ENCODE measurements at regions not wholly inside any gene's neighbourhood (a gene's known extent, or its start where the extent isn't known, plus 50 kb on each side); places are given as distances from the start of the nearest gene placed in this dataset.

DNA sequence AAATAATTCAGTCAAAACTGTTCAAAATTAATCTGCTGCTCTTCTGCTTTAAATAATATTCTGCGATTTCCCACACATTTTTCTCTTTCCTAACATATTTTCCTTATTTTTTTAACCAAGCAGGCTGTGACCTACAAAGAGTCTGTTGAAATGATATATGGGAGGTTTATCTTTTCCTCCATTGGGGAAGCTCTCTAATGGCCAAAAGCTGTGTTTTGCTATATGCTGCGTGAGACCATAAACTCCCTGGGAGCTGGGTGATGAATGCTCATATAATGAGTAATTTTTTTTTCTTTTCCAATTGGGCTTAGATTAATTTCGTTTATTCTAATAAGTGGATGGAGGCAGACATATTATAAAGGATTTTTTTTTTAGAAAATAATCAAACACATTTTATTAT, 72.2 kb upstream of the MAP2 start:
- H3K27me3 ChIP-seq (ENCODE audit: insufficient read depth, low read length, poor library complexity, severe bottlenecking) = no peaks in the 10 kb centered on the region
- no peaks in the 10 kb centered on the region for H3K79me2 ChIP-seq (ENCODE audit: insufficient read depth, low read length)
- H3K9me2 ChIP-seq (replicated peaks; ENCODE audit: low read depth, low read length) = no peaks in the 10 kb centered on the region
- no peak overlapping the region for H3K9ac ChIP-seq (ENCODE audit: low read depth, low read length, poor library complexity, severe bottlenecking)
- H3F3A ChIP-seq (ENCODE audit: low read depth) = no peaks in the 10 kb centered on the region
- H3K9me3 ChIP-seq (ENCODE audit: insufficient read depth, low read depth, low read length) = no peaks in the 10 kb centered on the region
- H4K20me1 ChIP-seq (ENCODE audit: insufficient read depth, low read length, poor library complexity, severe bottlenecking) = no peaks in the 10 kb centered on the region
- no peak overlapping the region for H3K4me3 ChIP-seq (ENCODE audit: low read length, poor library complexity, severe bottlenecking)
- TF ChIP-seq, protein P1, sequence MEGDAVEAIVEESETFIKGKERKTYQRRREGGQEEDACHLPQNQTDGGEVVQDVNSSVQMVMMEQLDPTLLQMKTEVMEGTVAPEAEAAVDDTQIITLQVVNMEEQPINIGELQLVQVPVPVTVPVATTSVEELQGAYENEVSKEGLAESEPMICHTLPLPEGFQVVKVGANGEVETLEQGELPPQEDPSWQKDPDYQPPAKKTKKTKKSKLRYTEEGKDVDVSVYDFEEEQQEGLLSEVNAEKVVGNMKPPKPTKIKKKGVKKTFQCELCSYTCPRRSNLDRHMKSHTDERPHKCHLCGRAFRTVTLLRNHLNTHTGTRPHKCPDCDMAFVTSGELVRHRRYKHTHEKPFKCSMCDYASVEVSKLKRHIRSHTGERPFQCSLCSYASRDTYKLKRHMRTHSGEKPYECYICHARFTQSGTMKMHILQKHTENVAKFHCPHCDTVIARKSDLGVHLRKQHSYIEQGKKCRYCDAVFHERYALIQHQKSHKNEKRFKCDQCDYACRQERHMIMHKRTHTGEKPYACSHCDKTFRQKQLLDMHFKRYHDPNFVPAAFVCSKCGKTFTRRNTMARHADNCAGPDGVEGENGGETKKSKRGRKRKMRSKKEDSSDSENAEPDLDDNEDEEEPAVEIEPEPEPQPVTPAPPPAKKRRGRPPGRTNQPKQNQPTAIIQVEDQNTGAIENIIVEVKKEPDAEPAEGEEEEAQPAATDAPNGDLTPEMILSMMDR (conservative IDR thresholded peaks at IDR 0.05; ENCODE audit: low read length) = no peak
- TF ChIP-seq EZH2phosphoT487 (IDR thresholded peaks at IDR 0.05; ENCODE audit: borderline replicate concordance) = no peak
- no peaks in the 10 kb centered on the region for H3K4me1 ChIP-seq (ENCODE audit: insufficient read depth, low read length, poor library complexity, severe bottlenecking)
- H3K4me2 ChIP-seq (ENCODE audit: low read depth, low read length, poor library complexity, severe bottlenecking) = no peak overlapping the region
- no peaks in the 10 kb centered on the region for H3K36me3 ChIP-seq (ENCODE audit: insufficient read depth, low read length)
- H2AFZ ChIP-seq (ENCODE audit: low read length) = no peak overlapping the region

DNA sequence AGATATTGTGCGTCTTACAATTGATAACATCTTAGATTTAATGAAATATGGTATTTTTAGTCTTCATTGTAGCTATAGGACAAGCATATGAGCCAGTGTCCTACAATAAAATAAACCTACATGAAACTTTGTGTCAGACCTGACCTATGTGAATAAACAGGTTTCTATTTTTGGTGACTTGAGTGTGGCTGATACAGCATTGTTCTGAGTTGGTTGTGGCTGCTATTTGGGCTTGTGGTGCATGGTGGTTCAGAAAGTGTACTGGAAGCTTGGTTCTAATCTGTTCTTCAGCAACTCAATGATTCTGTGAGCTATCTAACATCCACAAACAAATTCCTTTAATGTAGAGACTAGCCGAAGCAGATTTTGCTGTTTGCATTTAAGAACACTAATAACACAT, 64.9 kb upstream of the MAP2 start:
- Histone ChIP-seq H3K27me3 (ENCODE audit: insufficient read depth, low read length, poor library complexity, severe bottlenecking) (no peaks in the 10 kb centered on the region), H3F3A (ENCODE audit: low read depth) (no peaks in the 10 kb centered on the region), H3K9ac (ENCODE audit: low read depth, low read length, poor library complexity, severe bottlenecking) (no peak overlapping the region), H3K9me2 (replicated peaks; ENCODE audit: low read depth, low read length) (no peaks in the 10 kb centered on the region), H2AFZ (ENCODE audit: low read length) (no peak overlapping the region), H3K4me1 (ENCODE audit: insufficient read depth, low read length, poor library complexity, severe bottlenecking) (no peaks in the 10 kb centered on the region), H3K4me2 (ENCODE audit: low read depth, low read length, poor library complexity, severe bottlenecking) (no peak overlapping the region), H3K79me2 (ENCODE audit: insufficient read depth, low read length) (no peaks in the 10 kb centered on the region), H4K20me1 (ENCODE audit: insufficient read depth, low read length, poor library complexity, severe bottlenecking) (no peaks in the 10 kb centered on the region), H3K36me3 (ENCODE audit: insufficient read depth, low read length) (no peaks in the 10 kb centered on the region), H3K9me3 (ENCODE audit: insufficient read depth, low read depth, low read length) (no peaks in the 10 kb centered on the region), H3K4me3 (ENCODE audit: low read length, poor library complexity, severe bottlenecking) (no peak overlapping the region)
- TF ChIP-seq EZH2phosphoT487 (IDR thresholded peaks at IDR 0.05; ENCODE audit: borderline replicate concordance) = no peak
- TF ChIP-seq, protein P1 (conservative IDR thresholded peaks at IDR 0.05; ENCODE audit: low read length) = no peak

GRCh38 chr2:209367075-209367747, 56.6 kb upstream of the MAP2 start:
- TF ChIP-seq, protein P1 (conservative IDR thresholded peaks at IDR 0.05; ENCODE audit: low read length) = no peak
- TF ChIP-seq EZH2phosphoT487 (IDR thresholded peaks at IDR 0.05; ENCODE audit: borderline replicate concordance) = no peak
- Histone ChIP-seq H3K4me1 (ENCODE audit: insufficient read depth, low read length, poor library complexity, severe bottlenecking) (no peaks in the 10 kb centered on the region), H3K9ac (ENCODE audit: low read depth, low read length, poor library complexity, severe bottlenecking) (no peak overlapping the region), H2AFZ (ENCODE audit: low read length) (no peak overlapping the region), H3K9me2 (replicated peaks; ENCODE audit: low read depth, low read length) (no peaks in the 10 kb centered on the region), H3K4me3 (ENCODE audit: low read length, poor library complexity, severe bottlenecking) (no peak overlapping the region), H3K27me3 (ENCODE audit: insufficient read depth, low read length, poor library complexity, severe bottlenecking) (no peaks in the 10 kb centered on the region), H3K9me3 (ENCODE audit: insufficient read depth, low read depth, low read length) (no peaks in the 10 kb centered on the region), H4K20me1 (ENCODE audit: insufficient read depth, low read length, poor library complexity, severe bottlenecking) (no peaks in the 10 kb centered on the region), H3F3A (ENCODE audit: low read depth) (no peaks in the 10 kb centered on the region), H3K79me2 (ENCODE audit: insufficient read depth, low read length) (no peaks in the 10 kb centered on the region), H3K36me3 (ENCODE audit: insufficient read depth, low read length) (no peaks in the 10 kb centered on the region), H3K4me2 (ENCODE audit: low read depth, low read length, poor library complexity, severe bottlenecking) (no peak overlapping the region)

All from Loucy (cell line).